ENCODE measurements at regions not wholly inside any gene's neighbourhood (a gene's known extent, or its start where the extent isn't known, plus 50 kb on each side); places are given as distances from the start of the nearest gene placed in this dataset.

GRCh38 chr10:107706096-107706725 is 541.7 kb upstream of the SORCS1 start:
- in situ Hi-C loops (cut with HindIII; ENCODE audit: low pct_unique_long_range_greater_than_20kb, low sequenced_read_pairs): no loop called here
- DNase-seq (ENCODE audit: low read depth): no peak

DNA sequence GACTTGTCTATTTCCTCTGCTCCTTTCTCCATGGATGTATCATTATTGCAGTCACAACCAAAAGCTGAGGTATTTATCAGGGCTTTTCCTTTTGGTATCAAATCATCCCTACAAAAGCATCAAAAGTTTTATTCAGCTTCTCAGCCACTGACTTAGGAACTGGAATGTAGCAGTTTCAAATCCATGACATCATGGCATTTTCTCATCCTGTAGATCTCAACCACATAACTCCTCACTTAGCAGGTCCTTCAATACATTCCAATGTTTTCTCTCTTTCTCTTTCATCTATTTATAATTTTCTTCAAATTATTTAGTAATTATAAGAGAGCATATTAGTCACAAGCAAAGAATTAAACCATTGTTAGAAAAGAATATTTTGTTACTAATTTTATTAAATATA is 537.4 kb upstream of the SORCS1 start:
- in situ Hi-C loops (cut with HindIII; ENCODE audit: low pct_unique_long_range_greater_than_20kb, low sequenced_read_pairs): no loop called here
- no peak for DNase-seq (ENCODE audit: low read depth)

DNA sequence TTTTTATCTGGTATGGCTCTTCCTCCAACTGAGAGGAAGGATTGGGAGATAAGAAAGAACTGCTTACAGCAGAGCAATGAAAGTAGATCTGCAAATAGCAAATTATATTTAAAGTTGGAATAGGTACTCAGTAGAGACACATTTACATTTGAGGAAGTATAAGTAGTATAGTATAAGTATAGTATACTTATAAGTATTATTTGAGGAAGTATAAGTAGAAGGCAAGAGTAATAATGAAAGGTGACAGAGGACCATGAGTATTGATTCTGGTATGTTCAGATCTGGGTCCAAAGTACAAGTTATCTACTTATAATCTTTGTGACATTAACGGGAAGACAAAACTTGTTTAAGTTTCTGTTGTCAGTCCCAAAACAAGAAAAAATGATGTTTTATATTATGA is 527.6 kb upstream of the SORCS1 start:
- no peak for DNase-seq (ENCODE audit: low read depth)
- in situ Hi-C loops (cut with HindIII; ENCODE audit: low pct_unique_long_range_greater_than_20kb, low sequenced_read_pairs): no loop called here

GRCh38 chr10:107689323-107689722 is 524.8 kb upstream of the SORCS1 start:
- in situ Hi-C loops (cut with HindIII; ENCODE audit: low pct_unique_long_range_greater_than_20kb, low sequenced_read_pairs): no loop called here
- no peak for DNase-seq (ENCODE audit: low read depth)

DNA sequence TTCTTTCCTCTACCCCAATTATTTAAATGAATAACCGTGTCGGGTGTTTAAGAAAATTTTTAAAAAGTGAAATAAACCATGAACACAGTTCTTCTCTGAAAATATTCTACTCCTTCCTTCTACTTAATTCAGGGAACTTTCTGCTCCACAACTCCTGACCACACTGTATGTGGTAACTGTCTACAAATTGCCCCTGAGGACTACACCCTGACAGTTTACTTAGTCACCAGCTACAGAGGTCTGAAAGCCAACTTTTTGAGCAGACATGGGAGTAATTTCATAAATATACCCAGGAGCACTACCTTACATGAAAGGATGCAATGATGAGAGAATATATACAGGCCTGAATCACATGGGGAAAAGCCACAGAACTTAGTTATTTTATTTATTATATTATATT is 523.2 kb upstream of the SORCS1 start:
- in situ Hi-C loops (cut with HindIII; ENCODE audit: low pct_unique_long_range_greater_than_20kb, low sequenced_read_pairs): no loop called here

DNA sequence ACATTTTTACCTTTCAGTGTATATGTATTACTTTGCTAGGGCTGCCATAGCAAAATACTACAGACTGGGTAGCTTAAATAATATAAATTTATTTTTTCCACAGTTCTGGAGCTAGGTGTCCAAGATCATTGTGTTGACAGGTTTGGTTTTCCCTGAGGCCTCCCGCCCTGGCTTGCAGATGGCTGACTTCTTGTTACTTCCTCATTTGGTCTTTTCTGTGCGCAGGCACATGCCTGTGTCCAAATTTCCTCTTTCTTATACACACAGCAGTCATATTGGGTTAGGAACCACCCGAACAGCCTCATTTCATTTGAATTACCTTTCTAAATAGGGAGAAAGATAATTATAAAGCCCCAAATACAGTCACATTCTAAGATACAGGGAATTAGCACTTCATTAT is 521.6 kb upstream of the SORCS1 start:
- no peak for DNase-seq (ENCODE audit: low read depth)
- in situ Hi-C loops (cut with HindIII; ENCODE audit: low pct_unique_long_range_greater_than_20kb, low sequenced_read_pairs): no loop called here

More for the DNA sequence above, 523.2 kb upstream of the SORCS1 start:
- DNase-seq (ENCODE audit: low read depth): no peak

DNA sequence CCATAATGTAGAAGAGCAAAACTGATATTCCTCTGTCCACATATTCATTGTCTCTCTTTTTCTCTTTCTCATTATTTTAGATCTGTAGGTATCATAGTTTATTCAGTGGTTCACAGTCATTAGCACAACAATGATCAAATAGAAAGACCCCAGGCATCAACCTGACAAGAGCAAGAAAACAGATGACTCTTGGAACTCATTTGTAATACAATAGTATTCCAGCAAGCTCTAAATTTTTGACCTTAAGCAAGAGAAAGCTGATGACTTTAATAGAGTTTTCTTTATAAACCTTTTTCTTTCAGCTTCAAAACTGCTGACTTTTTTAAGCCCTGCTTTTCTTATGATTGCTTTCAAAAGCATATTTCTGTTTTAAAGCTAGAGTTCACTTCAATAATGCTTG is 507.5 kb upstream of the SORCS1 start:
- in situ Hi-C loops (cut with HindIII; ENCODE audit: low pct_unique_long_range_greater_than_20kb, low sequenced_read_pairs): no loop called here
- DNase-seq (ENCODE audit: low read depth): no peak

GRCh38 chr10:107666214-107666613 is 501.7 kb upstream of the SORCS1 start:
- no peak for DNase-seq (ENCODE audit: low read depth)
- in situ Hi-C loops (cut with HindIII; ENCODE audit: low pct_unique_long_range_greater_than_20kb, low sequenced_read_pairs): no loop called here

GRCh38 chr10:107665459-107665858 is 501.0 kb upstream of the SORCS1 start:
- in situ Hi-C loops (cut with HindIII; ENCODE audit: low pct_unique_long_range_greater_than_20kb, low sequenced_read_pairs): no loop called here
- no peak for DNase-seq (ENCODE audit: low read depth)

DNA sequence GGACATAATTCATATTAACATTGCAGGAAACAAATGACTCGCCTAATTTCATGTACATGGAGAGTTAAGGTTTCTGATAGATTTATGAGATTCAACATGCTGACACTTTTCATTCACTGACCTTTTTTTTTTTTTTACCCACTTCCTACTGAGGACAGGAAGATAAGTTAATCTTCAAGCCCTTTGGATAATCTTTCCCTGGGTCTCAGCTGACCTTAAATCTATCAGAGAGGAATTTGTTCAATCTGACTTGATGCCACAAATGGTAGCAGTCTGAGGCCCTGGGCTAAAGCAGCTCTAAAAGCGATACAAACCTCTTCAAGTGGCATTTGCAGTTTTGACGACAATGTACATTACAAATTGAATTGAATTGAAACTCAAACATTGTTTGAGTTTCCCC is 493.3 kb upstream of the SORCS1 start:
- no peak for DNase-seq (ENCODE audit: low read depth)
- in situ Hi-C loops (cut with HindIII; ENCODE audit: low pct_unique_long_range_greater_than_20kb, low sequenced_read_pairs): no loop called here

GRCh38 chr10:107656932-107657331 is 492.4 kb upstream of the SORCS1 start:
- in situ Hi-C loops (cut with HindIII; ENCODE audit: low pct_unique_long_range_greater_than_20kb, low sequenced_read_pairs): no loop called here
- no peak for DNase-seq (ENCODE audit: low read depth)

GRCh38 chr10:107653832-107654287 is 489.4 kb upstream of the SORCS1 start:
- in situ Hi-C loops (cut with HindIII; ENCODE audit: low pct_unique_long_range_greater_than_20kb, low sequenced_read_pairs): no loop called here
- DNase-seq (ENCODE audit: low read depth): no peak

- in situ Hi-C loops (cut with HindIII; ENCODE audit: low pct_unique_long_range_greater_than_20kb, low sequenced_read_pairs): no loop called here
- no peak for DNase-seq (ENCODE audit: low read depth)
Observed at GRCh38 chr10:107650939-107651338, 486.4 kb upstream of the SORCS1 start.

- no peak for DNase-seq (ENCODE audit: low read depth)
- in situ Hi-C loops (cut with HindIII; ENCODE audit: low pct_unique_long_range_greater_than_20kb, low sequenced_read_pairs): no loop called here
Observed at GRCh38 chr10:107649249-107649648, 484.7 kb upstream of the SORCS1 start.

GRCh38 chr10:107647462-107647861 is 483.0 kb upstream of the SORCS1 start:
- in situ Hi-C loops (cut with HindIII; ENCODE audit: low pct_unique_long_range_greater_than_20kb, low sequenced_read_pairs): no loop called here
- no peak for DNase-seq (ENCODE audit: low read depth)

DNA sequence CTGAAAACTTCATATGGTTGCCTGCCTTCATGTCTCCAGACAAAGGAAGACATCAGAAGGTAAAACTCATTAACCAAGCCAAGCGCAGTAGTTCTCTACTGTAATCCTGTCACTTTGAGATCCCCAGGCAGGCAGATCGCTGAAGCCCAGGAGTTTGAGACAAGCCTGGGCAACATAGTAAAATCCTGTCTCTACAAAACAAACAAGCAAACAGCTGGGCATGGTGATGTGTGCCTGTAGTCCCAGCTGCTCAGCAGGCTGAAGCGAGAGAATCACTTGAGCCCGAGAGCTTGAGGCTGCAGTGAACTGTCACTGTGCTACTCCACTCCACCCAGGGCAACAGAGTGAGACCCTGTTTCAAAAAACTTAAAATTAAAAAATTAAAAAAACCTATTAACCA is 467.4 kb upstream of the SORCS1 start:
- in situ Hi-C loops (cut with HindIII; ENCODE audit: low pct_unique_long_range_greater_than_20kb, low sequenced_read_pairs): no loop called here
- no peak for DNase-seq (ENCODE audit: low read depth)

- in situ Hi-C loops (cut with HindIII; ENCODE audit: low pct_unique_long_range_greater_than_20kb, low sequenced_read_pairs): no loop called here
- DNase-seq (ENCODE audit: low read depth): no peak
Observed at GRCh38 chr10:107626862-107627261, 462.4 kb upstream of the SORCS1 start.

DNA sequence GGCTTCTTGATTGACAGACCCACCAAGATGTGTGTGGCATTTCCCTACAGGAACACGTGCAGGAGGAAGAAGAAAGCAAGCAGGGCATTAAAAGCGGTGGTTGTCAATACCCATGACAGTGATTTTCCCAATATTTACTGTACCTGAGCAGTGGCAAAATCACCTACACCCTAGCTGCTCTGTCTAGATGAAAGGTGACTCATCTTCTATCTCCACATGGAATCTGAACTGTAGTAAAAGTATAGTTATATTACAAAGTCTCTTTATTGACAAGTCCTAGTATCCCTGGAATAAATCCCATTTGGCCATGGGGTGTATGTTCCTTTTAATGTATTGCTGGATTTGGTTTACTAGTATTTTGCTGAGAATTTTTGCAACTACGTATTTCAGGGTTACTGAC is 458.8 kb upstream of the SORCS1 start:
- in situ Hi-C loops (cut with HindIII; ENCODE audit: low pct_unique_long_range_greater_than_20kb, low sequenced_read_pairs): no loop called here

DNA sequence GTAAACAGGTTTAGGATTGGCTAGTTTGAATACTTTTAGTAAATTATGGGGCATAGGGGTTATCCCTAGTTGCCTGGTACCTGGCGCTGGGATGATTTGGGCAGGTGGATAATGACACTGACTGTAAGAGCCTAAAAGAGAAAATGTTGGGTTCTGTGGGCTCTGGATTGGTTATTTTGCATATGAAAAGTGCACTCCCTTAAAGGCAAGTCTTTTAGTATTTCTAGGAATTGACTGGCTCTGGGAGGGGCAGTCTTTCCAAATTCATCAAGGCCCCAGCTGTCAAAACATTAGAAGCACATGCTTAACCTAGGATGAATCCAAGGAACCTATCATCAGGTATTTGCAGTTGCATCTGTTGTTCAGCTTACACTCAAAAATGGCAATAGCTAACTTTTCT is 454.6 kb upstream of the SORCS1 start:
- in situ Hi-C loops (cut with HindIII; ENCODE audit: low pct_unique_long_range_greater_than_20kb, low sequenced_read_pairs): no loop called here
- DNase-seq (ENCODE audit: low read depth): no peak

More for the DNA sequence above, 458.8 kb upstream of the SORCS1 start:
- no peak for DNase-seq (ENCODE audit: low read depth)

DNA sequence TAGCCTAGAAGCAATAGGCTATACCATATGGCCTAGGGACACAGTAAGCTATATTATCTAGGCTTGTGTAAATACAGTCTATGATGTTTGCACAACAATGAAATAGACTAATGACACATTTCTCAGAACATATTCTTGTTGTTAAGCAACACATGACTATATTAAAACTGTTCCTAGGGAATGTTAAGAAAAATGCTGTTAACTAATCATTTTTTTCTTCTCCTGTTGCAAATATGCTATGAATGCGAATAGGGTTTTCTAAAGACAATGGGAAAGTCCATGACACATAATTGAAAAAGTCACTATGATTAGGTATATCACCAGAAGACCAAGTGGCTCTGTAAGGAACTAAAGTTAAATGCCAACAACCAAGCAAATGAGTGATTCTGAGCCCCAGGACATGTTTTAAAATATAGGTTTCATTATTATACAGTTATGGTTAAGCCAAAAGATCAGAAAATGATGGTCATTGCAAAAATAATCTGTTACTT is 454.0 kb upstream of the SORCS1 start:
- in situ Hi-C loops (cut with HindIII; ENCODE audit: low pct_unique_long_range_greater_than_20kb, low sequenced_read_pairs): no loop called here
- DNase-seq (ENCODE audit: low read depth): no peak
